PFSK-1 (cell line): ENCODE measurements at regions not wholly inside any gene's neighbourhood (a gene's known extent, or its start where the extent isn't known, plus 50 kb on each side); places are given as distances from the start of the nearest gene placed in this dataset.

Experiments
- REST ChIP-seq, 2 experiments: IDR thresholded peaks; 2 replicates each; pipeline versions ENCODE4 v1.6.1 to v1.8.0; 2011 to 2012; ENCODE audit warnings: low read depth in 2 of 2, low read length in 2 of 2, control low read depth in 1 of 2, inconsistent platforms in 1 of 2, mild to moderate bottlenecking in 1 of 2, moderate library complexity in 1 of 2; ENCODE audit not compliant: insufficient read depth in 1 of 2
- TAF1 ChIP-seq: IDR thresholded peaks from 2 replicates; pipeline ENCODE4 v1.6.1; 2012; ENCODE audit warnings: low read length, control low read depth, borderline replicate concordance; ENCODE audit not compliant: insufficient read depth

DNA sequence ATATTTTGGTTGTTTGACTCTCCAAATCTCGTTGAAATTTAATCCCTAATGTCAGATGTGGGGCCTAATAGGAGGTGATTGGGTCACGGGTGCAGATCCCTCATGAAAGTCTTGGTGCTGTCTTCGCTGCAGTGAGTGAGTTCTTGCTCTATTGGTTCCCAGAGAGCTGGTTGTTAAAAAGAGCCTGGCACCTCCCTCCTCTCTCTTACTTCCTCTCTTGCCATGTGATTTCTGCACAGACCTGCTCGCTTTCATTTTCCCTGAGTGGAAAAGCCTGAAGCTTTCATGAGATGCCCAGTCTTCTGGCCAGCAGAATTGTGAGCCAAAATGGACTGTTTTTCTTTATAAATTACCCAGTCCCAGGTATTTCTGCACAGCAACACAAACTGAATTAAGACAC is 221.6 kb downstream of the MAT2B start:
- no peak for TF ChIP-seq TAF1
- TF ChIP-seq REST (IDR thresholded peaks at IDR 0.05; ENCODE audit: insufficient read depth in 1 of 2, low read depth in 2 of 2, low read length in 2 of 2) = no peak
